Esophagus squamous epithelium (tissue), 4 donors: ENCODE measurements at regions not wholly inside any gene's neighbourhood (a gene's known extent, or its start where the extent isn't known, plus 50 kb on each side); places are given as distances from the start of the nearest gene placed in this dataset.

Experiments used
- CTCF ChIP-seq, 6 experiments: fragments of 450-650 bp in 4 of 6; fragments of 200-600 bp in 2 of 6; sonication (generic) in 2 of 6; IDR thresholded peaks; one replicate each; pipeline ENCODE4 v1.5.1; 2016 to 2019; ENCODE audit warnings: antibody characterized with exemption in 6 of 6, mild to moderate bottlenecking in 4 of 6, moderate library complexity in 4 of 6
- POLR2A ChIP-seq, 4 donors: fragments of 450-650 bp; IDR thresholded peaks; one replicate each; pipeline ENCODE4 v1.6.1; 2017; ENCODE audit warnings: antibody characterized with exemption in 4 of 4, mild to moderate bottlenecking in 4 of 4, moderate library complexity in 3 of 4

DNA sequence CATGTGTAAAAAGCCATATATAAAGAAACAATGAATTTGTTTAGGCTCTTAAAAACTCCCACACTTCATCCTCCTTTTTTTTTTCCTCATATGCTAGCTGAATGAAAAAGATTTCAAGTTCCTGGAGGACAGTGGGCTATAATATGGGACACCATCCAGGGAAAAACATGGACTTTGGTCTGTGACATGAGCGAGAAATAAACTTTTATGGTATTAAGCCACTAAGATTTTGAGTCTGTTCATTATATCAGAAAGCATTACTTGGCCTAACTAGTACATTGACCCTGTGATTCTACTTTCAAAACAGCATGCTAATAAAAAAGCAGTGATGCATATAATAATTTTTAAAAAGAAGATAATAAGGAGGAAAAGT lies 392.3 kb upstream of the CAMK1G start:
- TF ChIP-seq POLR2A (IDR thresholded peaks at IDR 0.05) = no peak
- TF ChIP-seq CTCF (IDR thresholded peaks at IDR 0.05) = no peak
